ENCODE measurements at regions not wholly inside any gene's neighbourhood (a gene's known extent, or its start where the extent isn't known, plus 50 kb on each side); places are given as distances from the start of the nearest gene placed in this dataset.

DNA sequence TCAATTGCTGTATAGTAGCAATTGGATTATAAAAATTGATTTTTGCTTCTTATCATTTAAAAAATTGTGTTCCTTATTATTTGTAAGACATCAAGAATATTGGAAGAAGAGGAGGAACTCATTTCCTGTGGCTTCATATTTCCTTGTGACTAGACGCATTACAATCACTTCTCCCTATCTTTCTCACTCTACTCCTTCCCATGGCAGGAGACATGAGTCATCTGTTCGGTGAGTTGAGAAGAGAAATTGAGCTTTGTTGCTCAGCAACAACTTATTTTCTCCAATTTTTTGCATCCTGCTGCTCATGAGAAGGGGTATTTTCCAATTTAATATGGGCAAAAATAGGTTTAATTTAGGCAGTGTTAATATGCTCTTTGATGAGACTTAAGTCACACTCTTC, 1783.9 kb downstream of the SUCLG1 start:
- no CpG with 5 or more reads among the region's 2 CpGs for WGBS (ENCODE audit: insufficient coverage, insufficient read length)
- Histone ChIP-seq H3K27ac (ENCODE audit: low read length) (no peak overlapping the region), H3K27me3 (ENCODE audit: control insufficient read depth, insufficient read depth, low read length) (no peaks in the 10 kb centered on the region), H3K4me1 (ENCODE audit: control insufficient read depth, insufficient read depth, low read length) (no peaks in the 10 kb centered on the region), H3K9me3 (ENCODE audit: control insufficient read depth, insufficient read depth, low read length) (no peaks in the 10 kb centered on the region), H3K36me3 (ENCODE audit: control insufficient read depth, insufficient read depth, low read length) (no peaks in the 10 kb centered on the region), H3K4me3 (ENCODE audit: low read length) (no peak overlapping the region)
- DNase-seq (ENCODE audit: low read depth, low spot score) = no peak

DNA sequence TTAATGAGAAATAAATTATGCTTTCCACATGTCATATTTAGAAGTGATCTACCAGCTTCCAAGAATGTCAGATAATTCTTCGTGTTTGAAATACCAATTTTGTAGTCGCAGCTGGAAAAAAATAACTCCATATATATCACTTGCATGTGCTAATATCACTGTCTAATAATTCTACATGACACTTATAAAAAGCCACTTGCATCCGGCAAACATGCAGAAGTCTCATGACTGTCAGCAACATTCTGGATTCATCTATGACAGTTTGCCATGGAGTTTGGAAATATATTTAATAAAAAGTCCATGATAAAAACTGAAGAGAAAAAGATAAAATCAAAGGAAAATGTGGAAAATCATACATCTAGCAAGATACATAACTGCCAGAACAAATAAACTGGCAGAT, 1784.4 kb downstream of the SUCLG1 start:
- Histone ChIP-seq H3K9me3 (ENCODE audit: control insufficient read depth, insufficient read depth, low read length) (no peaks in the 10 kb centered on the region), H3K36me3 (ENCODE audit: control insufficient read depth, insufficient read depth, low read length) (no peaks in the 10 kb centered on the region), H3K27ac (ENCODE audit: low read length) (no peak overlapping the region), H3K4me3 (ENCODE audit: low read length) (no peak overlapping the region), H3K27me3 (ENCODE audit: control insufficient read depth, insufficient read depth, low read length) (no peaks in the 10 kb centered on the region), H3K4me1 (ENCODE audit: control insufficient read depth, insufficient read depth, low read length) (no peaks in the 10 kb centered on the region)
- DNase-seq (ENCODE audit: low read depth, low spot score) = no peak
- WGBS (ENCODE audit: insufficient coverage, insufficient read length) = no CpG with 5 or more reads among the region's 3 CpGs

DNA sequence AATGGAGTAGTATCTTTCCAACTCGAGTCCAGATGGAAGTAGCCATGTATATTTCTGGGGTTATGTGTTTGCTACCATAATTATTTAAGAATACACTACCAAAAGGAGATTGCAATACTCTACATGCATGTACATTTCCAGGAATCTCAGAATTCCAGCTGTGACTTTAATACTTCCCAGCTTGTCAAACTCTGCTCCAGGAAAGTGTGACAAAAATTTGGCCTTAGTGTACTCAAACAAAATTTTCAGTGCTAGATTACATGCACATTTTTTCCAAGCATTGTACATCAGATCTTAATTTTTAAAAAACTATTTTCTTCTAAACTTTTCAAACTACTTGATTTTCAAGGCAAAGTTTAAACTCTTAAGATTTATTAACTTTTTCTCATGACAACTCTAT, 1791.6 kb downstream of the SUCLG1 start:
- Histone ChIP-seq H3K9me3 (ENCODE audit: control insufficient read depth, insufficient read depth, low read length) (no peaks in the 10 kb centered on the region), H3K4me3 (ENCODE audit: low read length) (no peak overlapping the region), H3K4me1 (ENCODE audit: control insufficient read depth, insufficient read depth, low read length) (no peaks in the 10 kb centered on the region), H3K36me3 (ENCODE audit: control insufficient read depth, insufficient read depth, low read length) (no peaks in the 10 kb centered on the region), H3K27me3 (ENCODE audit: control insufficient read depth, insufficient read depth, low read length) (no peaks in the 10 kb centered on the region), H3K27ac (ENCODE audit: low read length) (no peak overlapping the region)
- no CpG with 5 or more reads among the region's 1 CpG for WGBS (ENCODE audit: insufficient coverage, insufficient read length)
- DNase-seq (ENCODE audit: low read depth, low spot score) = no peak

DNA sequence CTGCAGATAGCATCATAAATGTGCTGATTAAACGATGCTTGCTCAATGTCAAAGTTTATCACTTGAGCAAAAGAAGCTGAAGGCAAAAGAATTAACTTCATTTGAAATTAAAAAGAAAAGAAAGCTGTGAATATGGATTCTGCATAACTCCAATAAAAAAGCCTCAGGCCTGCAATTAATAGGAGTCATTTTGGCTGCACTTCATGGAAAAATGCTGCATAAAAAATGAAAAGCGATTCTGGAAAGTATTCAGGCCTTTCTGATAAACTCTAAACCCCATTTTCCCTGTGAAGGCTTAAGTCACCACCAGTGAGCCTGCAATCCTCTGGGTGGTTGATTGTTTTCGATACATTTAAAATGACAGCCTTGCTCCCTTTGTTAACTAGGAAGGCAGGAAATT, 1793.4 kb downstream of the SUCLG1 start:
- no peak for DNase-seq (ENCODE audit: low read depth, low spot score)
- Histone ChIP-seq H3K27me3 (ENCODE audit: control insufficient read depth, insufficient read depth, low read length) (no peaks in the 10 kb centered on the region), H3K4me3 (ENCODE audit: low read length) (no peak overlapping the region), H3K27ac (ENCODE audit: low read length) (no peak overlapping the region), H3K4me1 (ENCODE audit: control insufficient read depth, insufficient read depth, low read length) (no peaks in the 10 kb centered on the region), H3K36me3 (ENCODE audit: control insufficient read depth, insufficient read depth, low read length) (no peaks in the 10 kb centered on the region), H3K9me3 (ENCODE audit: control insufficient read depth, insufficient read depth, low read length) (no peaks in the 10 kb centered on the region)
- WGBS (ENCODE audit: insufficient coverage, insufficient read length) = no CpG with 5 or more reads among the region's 3 CpGs

DNA sequence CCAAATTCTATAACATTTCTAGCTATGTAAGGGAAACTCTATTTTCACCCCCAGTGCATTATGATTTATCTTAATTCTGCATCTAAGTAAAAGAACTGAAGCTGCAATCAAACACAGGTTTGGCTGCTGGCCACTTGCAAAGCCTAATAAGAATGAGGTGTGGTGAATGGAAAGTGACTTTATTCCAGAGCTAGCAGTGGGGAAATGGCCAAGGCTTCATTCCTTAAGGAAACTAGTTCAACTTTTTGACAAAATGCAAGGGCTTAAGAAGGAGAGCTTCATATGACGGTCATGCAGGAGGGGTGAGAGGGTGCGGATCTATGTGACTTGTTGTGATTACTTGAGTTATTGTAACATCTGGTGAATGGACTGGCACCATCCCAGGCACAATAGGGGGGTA, 1802.0 kb downstream of the SUCLG1 start:
- Histone ChIP-seq H3K27me3 (ENCODE audit: control insufficient read depth, insufficient read depth, low read length) (no peaks in the 10 kb centered on the region), H3K36me3 (ENCODE audit: control insufficient read depth, insufficient read depth, low read length) (no peaks in the 10 kb centered on the region), H3K4me3 (ENCODE audit: low read length) (no peak overlapping the region), H3K4me1 (ENCODE audit: control insufficient read depth, insufficient read depth, low read length) (no peaks in the 10 kb centered on the region), H3K9me3 (ENCODE audit: control insufficient read depth, insufficient read depth, low read length) (no peaks in the 10 kb centered on the region), H3K27ac (ENCODE audit: low read length) (no peak overlapping the region)
- WGBS (ENCODE audit: insufficient coverage, insufficient read length) = no CpG with 5 or more reads among the region's 2 CpGs
- DNase-seq (ENCODE audit: low read depth, low spot score) = no peak

DNA sequence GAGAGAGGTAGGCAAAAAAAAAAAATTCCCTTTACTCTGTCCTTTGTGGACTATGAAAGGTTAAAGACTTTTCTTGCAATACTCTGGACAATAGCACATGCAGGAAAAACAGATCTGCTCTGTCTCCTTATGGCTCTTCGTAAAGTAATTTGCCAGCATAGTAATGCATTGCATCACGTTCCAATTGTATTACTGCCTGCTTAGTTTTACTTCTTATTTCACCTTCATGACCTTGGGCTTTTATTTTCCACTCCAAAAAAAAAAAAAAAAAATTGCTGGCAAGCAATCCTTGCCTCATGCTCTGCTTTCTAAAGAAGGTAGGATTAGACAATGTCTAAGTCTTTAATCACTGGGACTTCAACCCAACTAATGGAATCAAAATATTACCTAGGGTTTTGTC, 1802.7 kb downstream of the SUCLG1 start:
- H3K9me3 ChIP-seq (ENCODE audit: control insufficient read depth, insufficient read depth, low read length) = no peaks in the 10 kb centered on the region
- no peaks in the 10 kb centered on the region for H3K4me1 ChIP-seq (ENCODE audit: control insufficient read depth, insufficient read depth, low read length)
- no peak for DNase-seq (ENCODE audit: low read depth, low spot score)
- no CpG with 5 or more reads among the region's 2 CpGs for WGBS (ENCODE audit: insufficient coverage, insufficient read length)
- H3K4me3 ChIP-seq (ENCODE audit: low read length) = no peak overlapping the region
- no peaks in the 10 kb centered on the region for H3K36me3 ChIP-seq (ENCODE audit: control insufficient read depth, insufficient read depth, low read length)
- no peak overlapping the region for H3K27ac ChIP-seq (ENCODE audit: low read length)
- no peaks in the 10 kb centered on the region for H3K27me3 ChIP-seq (ENCODE audit: control insufficient read depth, insufficient read depth, low read length)

DNA sequence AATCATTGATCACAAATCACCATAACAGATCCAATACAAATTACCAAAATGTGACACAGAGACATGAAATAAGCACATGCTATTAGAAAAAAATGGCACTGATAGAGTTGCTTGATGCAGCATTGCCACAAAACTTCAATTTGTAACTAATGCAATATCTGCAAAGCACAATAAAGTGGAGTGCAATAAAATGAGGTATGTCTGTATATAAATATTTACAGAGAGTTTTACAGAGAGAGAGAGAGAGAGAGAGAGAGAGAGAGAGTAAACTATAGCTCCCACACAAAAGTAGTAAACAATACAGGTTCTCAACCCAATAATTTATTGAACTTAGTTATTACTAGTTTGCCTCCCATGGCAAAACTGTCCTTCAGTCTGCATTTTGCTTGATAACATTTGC, 1807.0 kb downstream of the SUCLG1 start:
- no peaks in the 10 kb centered on the region for H3K27me3 ChIP-seq (ENCODE audit: control insufficient read depth, insufficient read depth, low read length)
- no peak overlapping the region for H3K4me3 ChIP-seq (ENCODE audit: low read length)
- H3K36me3 ChIP-seq (ENCODE audit: control insufficient read depth, insufficient read depth, low read length) = no peaks in the 10 kb centered on the region
- H3K27ac ChIP-seq (ENCODE audit: low read length) = no peak overlapping the region
- no peaks in the 10 kb centered on the region for H3K4me1 ChIP-seq (ENCODE audit: control insufficient read depth, insufficient read depth, low read length)
- no peak for DNase-seq (ENCODE audit: low read depth, low spot score)
- no peaks in the 10 kb centered on the region for H3K9me3 ChIP-seq (ENCODE audit: control insufficient read depth, insufficient read depth, low read length)

DNA sequence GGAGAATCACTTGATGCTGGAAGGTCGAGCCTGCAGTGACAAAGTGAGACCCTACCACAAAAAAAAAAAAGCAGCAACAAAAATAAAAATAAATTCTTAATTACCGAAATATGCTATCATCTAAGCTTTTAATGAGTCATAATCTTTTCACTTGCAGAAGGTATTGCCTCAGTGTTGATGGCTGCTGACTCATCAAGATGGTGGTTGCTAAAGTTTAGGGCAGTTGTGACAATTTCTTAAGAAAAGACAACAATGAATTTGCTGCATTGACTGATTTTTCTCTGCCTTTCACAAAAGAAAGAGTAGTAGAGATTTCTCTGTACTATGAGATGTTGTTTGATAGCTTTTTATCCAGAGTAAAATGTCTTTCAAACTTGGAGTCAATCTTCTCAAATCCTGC, 1809.0 kb downstream of the SUCLG1 start:
- H3K4me1 ChIP-seq (ENCODE audit: control insufficient read depth, insufficient read depth, low read length) = no peaks in the 10 kb centered on the region
- no peak overlapping the region for H3K4me3 ChIP-seq (ENCODE audit: low read length)
- WGBS (ENCODE audit: insufficient coverage, insufficient read length) = no CpG with 5 or more reads among the region's 2 CpGs
- no peaks in the 10 kb centered on the region for H3K36me3 ChIP-seq (ENCODE audit: control insufficient read depth, insufficient read depth, low read length)
- no peak for DNase-seq (ENCODE audit: low read depth, low spot score)
- no peaks in the 10 kb centered on the region for H3K27me3 ChIP-seq (ENCODE audit: control insufficient read depth, insufficient read depth, low read length)
- H3K9me3 ChIP-seq (ENCODE audit: control insufficient read depth, insufficient read depth, low read length) = no peaks in the 10 kb centered on the region
- H3K27ac ChIP-seq (ENCODE audit: low read length) = no peak overlapping the region

DNA sequence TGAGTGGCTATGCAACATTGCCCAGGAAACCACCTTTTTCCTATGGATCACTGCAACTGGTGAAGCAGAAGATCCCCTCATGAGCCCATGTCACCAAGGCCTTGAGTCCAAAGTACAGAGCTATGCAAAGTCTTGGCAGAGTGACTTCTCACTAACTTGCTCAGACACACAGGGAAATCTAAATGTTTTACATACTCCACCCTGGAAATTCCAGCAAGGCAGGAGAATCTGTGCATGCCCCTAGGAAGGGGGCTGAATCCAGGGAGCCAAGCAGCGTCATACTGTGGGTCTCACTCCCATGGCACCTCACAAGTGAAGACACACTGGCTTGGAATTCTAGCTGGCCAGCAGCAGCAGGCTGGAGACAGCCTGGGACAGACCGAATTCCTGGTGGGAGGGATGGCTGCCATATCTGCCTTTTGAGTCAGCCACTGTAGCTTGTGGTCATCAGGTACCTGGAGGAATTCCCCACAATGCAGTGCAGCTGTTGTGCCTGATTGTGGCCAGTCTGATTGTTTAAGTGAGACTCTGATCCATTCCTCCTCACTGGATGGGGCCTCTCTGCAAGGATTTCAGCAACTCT, 1817.4 kb downstream of the SUCLG1 start:
- H3K27ac ChIP-seq (ENCODE audit: low read length) = no peak overlapping the region
- no peaks in the 10 kb centered on the region; the same call in 1 of the 2 replicates for H3K9me3 ChIP-seq (ENCODE audit: control insufficient read depth, insufficient read depth, low read length)
- WGBS (ENCODE audit: insufficient coverage, insufficient read length) = no CpG with 5 or more reads among the region's 2 CpGs
- H3K27me3 ChIP-seq (ENCODE audit: control insufficient read depth, insufficient read depth, low read length) = no peaks in the 10 kb centered on the region
- no peaks in the 10 kb centered on the region for H3K4me1 ChIP-seq (ENCODE audit: control insufficient read depth, insufficient read depth, low read length)
- H3K4me3 ChIP-seq (ENCODE audit: low read length) = no peak overlapping the region
- DNase-seq (ENCODE audit: low read depth, low spot score) = no peak
- no peaks in the 10 kb centered on the region for H3K36me3 ChIP-seq (ENCODE audit: control insufficient read depth, insufficient read depth, low read length)

DNA sequence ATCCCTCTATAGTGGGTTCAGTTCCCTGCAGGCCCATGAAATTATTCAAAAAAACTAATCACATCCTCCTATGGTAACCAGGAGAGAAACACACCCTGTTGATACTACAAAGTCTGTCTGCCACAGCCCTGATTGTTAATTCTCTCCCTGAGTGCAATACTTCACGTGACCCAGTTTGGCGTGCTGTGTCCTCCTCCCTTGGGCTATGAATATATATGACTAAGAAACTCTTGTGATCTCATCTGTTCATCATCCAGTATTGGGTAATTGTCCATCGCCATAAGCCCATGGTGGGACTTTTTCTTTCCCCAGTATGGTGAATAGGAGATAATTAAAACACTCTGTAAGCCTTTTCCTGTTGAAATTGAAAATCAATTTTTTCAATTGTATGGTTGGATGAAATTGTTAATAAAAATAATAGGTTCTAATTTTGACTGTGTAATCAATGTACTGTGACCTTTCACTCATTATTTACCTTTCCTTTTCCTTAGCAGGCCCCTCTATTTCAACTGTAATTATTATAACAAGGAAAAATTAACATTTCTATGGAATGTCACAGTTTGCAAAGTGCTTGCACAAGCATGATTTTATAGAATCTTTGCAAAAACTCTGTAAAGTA, 1822.6 kb downstream of the SUCLG1 start:
- Histone ChIP-seq H3K27me3 (ENCODE audit: control insufficient read depth, insufficient read depth, low read length) (no peaks in the 10 kb centered on the region), H3K4me3 (ENCODE audit: low read length) (no peak overlapping the region), H3K9me3 (ENCODE audit: control insufficient read depth, insufficient read depth, low read length) (no peaks in the 10 kb centered on the region; the same call in 1 of the 2 replicates), H3K27ac (ENCODE audit: low read length) (no peak overlapping the region), H3K4me1 (ENCODE audit: control insufficient read depth, insufficient read depth, low read length) (no peaks in the 10 kb centered on the region), H3K36me3 (ENCODE audit: control insufficient read depth, insufficient read depth, low read length) (no peaks in the 10 kb centered on the region)
- no peak for DNase-seq (ENCODE audit: low read depth, low spot score)
- no CpG with 5 or more reads among the region's 3 CpGs for WGBS (ENCODE audit: insufficient coverage, insufficient read length)

DNA sequence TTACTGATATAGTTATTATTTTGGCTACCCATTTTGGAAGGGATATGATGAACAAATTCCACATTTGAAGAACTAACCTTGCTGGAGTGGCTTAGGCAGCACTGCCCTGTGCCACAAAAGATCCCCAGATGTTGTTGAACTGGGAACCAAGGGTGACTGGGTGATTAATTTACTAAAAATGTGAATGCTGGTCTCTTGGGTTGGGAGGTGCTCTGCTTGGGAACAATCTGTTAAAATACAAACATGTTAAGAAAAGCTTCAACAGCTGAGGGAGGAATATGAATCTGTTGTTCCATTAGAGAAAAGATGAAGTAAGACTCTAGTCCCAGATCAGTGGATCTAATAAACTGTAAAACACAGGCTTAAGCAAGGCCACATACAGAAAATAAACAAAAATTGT, 1860.1 kb downstream of the SUCLG1 start:
- Histone ChIP-seq H3K4me3 (ENCODE audit: low read length) (no peak overlapping the region), H3K27me3 (ENCODE audit: control insufficient read depth, insufficient read depth, low read length) (no peaks in the 10 kb centered on the region), H3K4me1 (ENCODE audit: control insufficient read depth, insufficient read depth, low read length) (no peaks in the 10 kb centered on the region), H3K36me3 (ENCODE audit: control insufficient read depth, insufficient read depth, low read length) (no peaks in the 10 kb centered on the region), H3K9me3 (ENCODE audit: control insufficient read depth, insufficient read depth, low read length) (no peaks in the 10 kb centered on the region), H3K27ac (ENCODE audit: low read length) (no peak overlapping the region)
- DNase-seq (ENCODE audit: low read depth, low spot score) = no peak

All from iPS DF 6.9 (cell line).